Fibroblast of mammary gland (primary cell): ENCODE measurements at regions not wholly inside any gene's neighbourhood (a gene's known extent, or its start where the extent isn't known, plus 50 kb on each side); places are given as distances from the start of the nearest gene placed in this dataset.

Source experiments
- DNase-seq: peaks from one replicate; pipeline ENCODE4 v3.0.0-alpha.2; 2010; ENCODE audit warnings: low read depth
- H3K4me3 ChIP-seq: 2 replicates; pipeline ENCODE4 v1.5.1; 2011; ENCODE audit warnings: low read depth, mild to moderate bottlenecking, low read length, moderate library complexity; ENCODE audit not compliant: control insufficient read depth
- CTCF ChIP-seq: conservative IDR thresholded peaks from 2 replicates; pipeline ENCODE4 v1.5.1; 2011; ENCODE audit warnings: low read depth, low read length, inconsistent platforms; ENCODE audit not compliant: control insufficient read depth, insufficient read depth

DNA sequence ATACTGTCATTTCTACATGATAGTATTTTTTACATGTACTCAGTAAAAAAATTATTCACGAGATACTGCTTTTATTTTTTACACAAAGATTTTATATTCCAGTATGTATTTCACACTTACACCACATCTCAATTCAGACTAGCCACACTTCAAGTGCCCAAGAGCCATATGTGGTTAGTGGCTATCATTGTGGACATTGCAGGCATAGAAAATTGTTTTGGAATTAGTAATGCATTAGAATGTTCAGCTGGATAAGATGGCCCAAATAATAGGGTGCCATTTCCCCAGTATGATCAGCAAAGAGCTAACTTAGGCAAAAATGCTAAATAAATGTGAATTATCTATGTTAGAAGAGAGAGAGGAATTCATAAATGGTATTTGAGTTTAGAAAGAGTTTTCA lies 203.8 kb upstream of the MCTP2 start:
- no peak for TF ChIP-seq CTCF
- H3K4me3 ChIP-seq = no peak overlapping the region
- DNase-seq = no peak

DNA sequence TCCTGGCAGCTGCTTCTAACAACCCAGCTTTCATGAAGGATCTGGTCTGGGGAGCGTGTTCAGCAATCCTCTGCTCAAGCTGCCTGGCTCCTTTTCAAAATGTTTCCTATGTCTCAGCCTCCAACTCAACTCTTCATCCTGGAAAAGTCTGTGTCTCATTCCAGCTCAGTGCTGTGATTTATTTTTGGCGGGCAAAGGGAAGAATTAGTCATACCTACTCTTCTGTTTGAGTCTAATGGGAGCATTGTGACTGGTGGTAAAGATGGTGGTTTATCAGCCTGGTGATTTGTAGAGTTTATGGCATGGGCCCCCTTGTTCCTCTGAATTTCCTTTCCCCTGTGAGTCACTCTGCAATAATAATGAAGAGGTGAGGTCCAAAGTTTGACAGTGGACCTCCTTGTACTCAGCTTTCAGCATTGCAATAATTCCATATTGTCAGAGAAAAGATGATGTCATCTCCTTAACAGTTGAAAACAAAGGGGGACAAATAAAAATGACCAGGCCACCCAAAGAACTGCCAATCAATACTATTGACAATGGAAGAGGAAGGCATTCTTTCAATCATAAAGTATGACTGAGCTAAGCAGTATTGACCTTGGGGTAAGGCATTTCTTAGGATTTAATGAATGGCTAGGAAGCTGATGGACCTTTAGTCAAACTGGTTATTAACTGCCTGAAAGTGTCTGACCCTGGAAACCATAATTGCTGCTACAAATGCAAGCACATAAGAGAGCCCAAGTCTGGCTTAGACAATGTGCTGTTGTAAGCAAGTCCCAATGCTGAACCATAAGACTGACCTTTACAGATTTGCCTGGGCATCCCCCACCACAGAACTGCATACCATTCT lies 204.7 kb upstream of the MCTP2 start:
- DNase-seq = peak; percentile 93
- no peak for TF ChIP-seq CTCF
- no peak overlapping the region for H3K4me3 ChIP-seq

DNA sequence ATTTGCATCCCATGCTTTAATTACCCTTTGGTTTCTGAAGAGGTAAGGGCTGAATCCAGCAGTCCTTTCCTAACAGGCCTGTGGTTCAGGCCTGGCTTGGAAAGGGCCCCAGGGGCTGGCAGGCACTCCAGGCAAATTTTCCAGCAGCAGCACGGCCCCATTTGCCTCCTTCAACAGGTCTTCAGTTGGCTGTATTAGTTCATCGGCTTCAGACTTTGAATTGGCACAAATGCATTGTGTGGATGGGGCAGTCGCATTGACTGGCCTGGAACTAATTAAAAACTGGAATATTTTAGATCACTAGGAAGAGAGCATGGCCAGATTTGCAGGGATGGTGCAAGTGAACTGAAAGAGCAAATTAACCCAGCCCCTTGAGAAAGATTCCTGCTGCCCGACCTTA lies 207.8 kb upstream of the MCTP2 start:
- peak; percentile 33 for DNase-seq
- no peak overlapping the region for H3K4me3 ChIP-seq
- no peak for TF ChIP-seq CTCF

GRCh38 chr15:94021621-94022320 lies 209.6 kb upstream of the MCTP2 start:
- no peak for DNase-seq
- no peak for TF ChIP-seq CTCF
- H3K4me3 ChIP-seq = no peak overlapping the region

- DNase-seq = no peak
- no peak overlapping the region for H3K4me3 ChIP-seq
- no peak for TF ChIP-seq CTCF
These were observed 212.3 kb upstream of the MCTP2 start for GRCh38 chr15:94019062-94019461.

DNA sequence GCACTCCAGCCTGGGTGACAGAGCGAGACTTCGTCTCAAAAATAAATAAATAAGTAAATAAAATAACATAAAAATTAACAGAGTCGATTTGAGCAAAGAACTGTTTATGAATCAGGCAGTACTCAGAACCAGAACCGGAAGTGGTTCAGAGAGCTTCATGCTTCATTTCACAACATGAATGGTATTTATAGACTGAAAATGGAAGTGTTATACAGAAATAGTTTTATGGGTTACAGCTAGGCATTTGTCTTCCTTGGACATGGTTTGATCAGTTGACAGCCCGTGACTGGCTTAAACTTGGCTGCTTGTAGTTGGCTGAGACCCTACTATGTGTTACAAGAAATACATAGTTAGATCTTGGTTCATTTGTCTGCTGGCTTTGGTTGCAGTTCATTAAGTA lies 216.0 kb upstream of the MCTP2 start:
- TF ChIP-seq CTCF = no peak
- DNase-seq = no peak
- H3K4me3 ChIP-seq = no peak overlapping the region
